Lower leg skin (tissue), 4 donors: ENCODE measurements at regions not wholly inside any gene's neighbourhood (a gene's known extent, or its start where the extent isn't known, plus 50 kb on each side); places are given as distances from the start of the nearest gene placed in this dataset.

Experiments
- DNase-seq, 2 donors: peaks; one replicate each; pipeline ENCODE4 v3.0.0-alpha.2; 2019; ENCODE audit warnings: low spot score in 2 of 2
- H3K4me3 ChIP-seq: fragments of 200-600 bp; sonication (generic); 2 replicates; pipeline ENCODE4 v1.5.1; 2017; ENCODE audit warnings: mild to moderate bottlenecking, low read depth; ENCODE audit not compliant: poor library complexity, severe bottlenecking
- CTCF ChIP-seq, 3 donors: fragments of 450-650 bp; IDR thresholded peaks; one replicate each; pipeline ENCODE4 v1.5.1; 2016; ENCODE audit warnings: antibody characterized with exemption in 3 of 3, mild to moderate bottlenecking in 3 of 3, moderate library complexity in 2 of 3
- POLR2A ChIP-seq, 2 donors: fragments of 450-650 bp; IDR thresholded peaks; one replicate each; pipeline ENCODE4 v1.6.1; 2016 to 2017; ENCODE audit warnings: antibody characterized with exemption in 2 of 2, mild to moderate bottlenecking in 1 of 2, moderate library complexity in 1 of 2
- WGBS, 2 donors: methylation state at CpG; one replicate each; pipeline ENCODE4 v1.1.5; 2018; 5-methylcytosine and 5-hydroxymethylcytosine counted together
- intact Hi-C: fragments of 100-400 bp; cut with DNase I; formaldehyde crosslinking; loops from one replicate; pipeline ENCODE4 v1.15.0; 2023; ENCODE audit warnings: low total_unique reads

GRCh38 chr18:38698088-38698487 lies 1132.5 kb upstream of the CELF4 start:
- TF ChIP-seq POLR2A (IDR thresholded peaks at IDR 0.05) = no peak
- no peak for TF ChIP-seq CTCF (IDR thresholded peaks at IDR 0.05)
- DNase-seq = no peak
- H3K4me3 ChIP-seq = no peak overlapping the region
- intact Hi-C loops = no loop called here
- 65 to 78% methylated on average over 2 of the region's 2 CpGs for WGBS, 2 donors

- intact Hi-C loops = no loop called here
- 74 to 79% methylated on average over 5 of the region's 5 CpGs for WGBS, 2 donors
- no peak for TF ChIP-seq POLR2A (IDR thresholded peaks at IDR 0.05)
- TF ChIP-seq CTCF (IDR thresholded peaks at IDR 0.05) = no peak
- no peak overlapping the region for H3K4me3 ChIP-seq
- no peak for DNase-seq
Measured at GRCh38 chr18:38695559-38696280, 1130.1 kb upstream of the CELF4 start.

- intact Hi-C loops = loop anchor here (5.0 kb wide), 1 partner anchor 1696 kb away; no protein-coding TSS in a partner anchor
- 66% methylated on average over 5 of the region's 5 CpGs for WGBS, 2 donors
- TF ChIP-seq POLR2A (IDR thresholded peaks at IDR 0.05) (no peak), CTCF (IDR thresholded peaks at IDR 0.05) (no peak)
- no peak for DNase-seq
- H3K4me3 ChIP-seq = no peak overlapping the region
Measured at GRCh38 chr18:38693104-38693503, 1127.5 kb upstream of the CELF4 start.

- intact Hi-C loops = loop anchor here (5.0 kb wide), 1 partner anchor 1693 kb away; no protein-coding TSS in a partner anchor
- no peak overlapping the region for H3K4me3 ChIP-seq
- 53 to 58% methylated on average over 6 of the region's 6 CpGs for WGBS, 2 donors
- DNase-seq = no peak
- TF ChIP-seq POLR2A (IDR thresholded peaks at IDR 0.05) (no peak), CTCF (IDR thresholded peaks at IDR 0.05) (no peak)
Measured at GRCh38 chr18:38690626-38691025, 1125.0 kb upstream of the CELF4 start.

- H3K4me3 ChIP-seq = no peak overlapping the region
- DNase-seq = no peak
- TF ChIP-seq CTCF (IDR thresholded peaks at IDR 0.05) (no peak), POLR2A (IDR thresholded peaks at IDR 0.05) (no peak)
- intact Hi-C loops = no loop called here
- WGBS, 2 donors = 45 to 73% methylated on average over 1 of the region's 1 CpG
Measured at GRCh38 chr18:38688416-38688815, 1122.8 kb upstream of the CELF4 start.

- H3K4me3 ChIP-seq = no peak overlapping the region
- no peak for DNase-seq
- intact Hi-C loops = no loop called here
- no peak for TF ChIP-seq POLR2A (IDR thresholded peaks at IDR 0.05)
- TF ChIP-seq CTCF (IDR thresholded peaks at IDR 0.05) = no peak
Measured at GRCh38 chr18:38670486-38670885, 1104.9 kb upstream of the CELF4 start.
